HL-60 (cell line): ENCODE measurements at regions not wholly inside any gene's neighbourhood (a gene's known extent, or its start where the extent isn't known, plus 50 kb on each side); places are given as distances from the start of the nearest gene placed in this dataset.

Experiments
- DNase-seq, 2 experiments: peaks; one replicate each; pipeline ENCODE4 v3.0.0-alpha.2; 2010 to 2020; ENCODE audit warnings: low read depth in 1 of 2, low spot score in 1 of 2
- H3K27ac ChIP-seq: fragments of 250-450 bp; sonication (Bioruptor Pico); replicated peaks from 2 replicates; pipeline ENCODE4 v1.5.1; 2020; ENCODE audit warnings: mild to moderate bottlenecking, moderate library complexity
- H3K27me3 ChIP-seq: fragments of 250-450 bp; sonication (Bioruptor Pico); 2 replicates; pipeline ENCODE4 v1.5.1; 2021; ENCODE audit warnings: mild to moderate bottlenecking, moderate library complexity; ENCODE audit not compliant: insufficient read depth, poor library complexity, severe bottlenecking
- H3K4me3 ChIP-seq: replicated peaks from 2 replicates; pipeline ENCODE4 v1.5.1; 2011; ENCODE audit warnings: mild to moderate bottlenecking, control low read depth, low read length; ENCODE audit not compliant: insufficient read depth
- CTCF ChIP-seq: IDR thresholded peaks from one replicate; pipeline ENCODE4 v1.5.1; 2011; ENCODE audit warnings: low read length, control low read depth, inconsistent platforms; ENCODE audit not compliant: insufficient read depth
- GABPA ChIP-seq: IDR thresholded peaks from 2 replicates; pipeline ENCODE4 v1.6.1; 2012; ENCODE audit warnings: low read depth
- POLR2AphosphoS5 ChIP-seq: IDR thresholded peaks from 2 replicates; pipeline ENCODE4 v1.6.1; 2012; ENCODE audit warnings: low read depth
- REST ChIP-seq: IDR thresholded peaks from 2 replicates; pipeline ENCODE4 v1.6.1; 2012; ENCODE audit warnings: low read depth; ENCODE audit not compliant: insufficient replicate concordance
- SPI1 ChIP-seq: IDR thresholded peaks from 2 replicates; pipeline ENCODE4 v1.6.1; 2012; ENCODE audit warnings: low read depth, mild to moderate bottlenecking, borderline replicate concordance

GRCh38 chr3:71903112-71903495 lies 118.2 kb upstream of the PROK2 start:
- Histone ChIP-seq H3K4me3 (no peak overlapping the region), H3K27ac (no peak overlapping the region), H3K27me3 (peaks cover 6% of the 10 kb centered on the region)
- DNase-seq: no peak
- TF ChIP-seq CTCF (no peak), REST (no peak), SPI1 (no peak), POLR2AphosphoS5 (no peak), GABPA (no peak)

GRCh38 chr3:71902258-71903111 lies 117.5 kb upstream of the PROK2 start:
- TF ChIP-seq REST (no peak), CTCF (no peak), POLR2AphosphoS5 (no peak), GABPA (no peak), SPI1 (no peak)
- Histone ChIP-seq H3K27me3 (peaks cover 8% of the 10 kb centered on the region), H3K27ac (no peak overlapping the region), H3K4me3 (no peak overlapping the region)
- no peak for DNase-seq

GRCh38 chr3:71901645-71902044 lies 116.7 kb upstream of the PROK2 start:
- TF ChIP-seq CTCF (no peak), GABPA (no peak), REST (no peak), SPI1 (no peak), POLR2AphosphoS5 (no peak)
- DNase-seq: no peak
- H3K27me3 ChIP-seq: peaks cover 7% of the 10 kb centered on the region

More at GRCh38 chr3:71901645-71902044, 116.7 kb upstream of the PROK2 start:
- Histone ChIP-seq H3K27ac (no peak overlapping the region), H3K4me3 (no peak overlapping the region)
